NCI-H2196 treated with DMSO at 0.1 percent for 48 hours (cell line): ENCODE measurements at regions not wholly inside any gene's neighbourhood (a gene's known extent, or its start where the extent isn't known, plus 50 kb on each side); places are given as distances from the start of the nearest gene placed in this dataset.
"Not testable (repeated sequence)": the region's sequence is repeated elsewhere in the genome, so short reads cannot be mapped to it uniquely, and the experiment has no call there.

ENCODE experiments used
- DNase-seq: peaks from one replicate; lab custom pipeline; 2025; ENCODE audit not compliant: unreplicated experiment; lab: John Stamatoyannopoulos, UW

- no peak for DNase-seq
These were observed 75.5 kb downstream of the ASB1 start for GRCh38 chr2:238502088-238502810.

GRCh38 chr2:238502956-238503791 lies 76.4 kb downstream of the ASB1 start:
- DNase-seq, result no peak

GRCh38 chr2:238504181-238504931 lies 77.6 kb downstream of the ASB1 start:
- no peak for DNase-seq

- DNase-seq, result no peak
These were observed 78.6 kb downstream of the ASB1 start for GRCh38 chr2:238505119-238505891.

GRCh38 chr2:238505892-238506280 lies 79.2 kb downstream of the ASB1 start:
- no peak for DNase-seq

- no peak for DNase-seq
These were observed 79.8 kb downstream of the ASB1 start for GRCh38 chr2:238506371-238507068.

- no peak for DNase-seq
These were observed 81.1 kb downstream of the ASB1 start for GRCh38 chr2:238507836-238508235.

- no peak for DNase-seq
These were observed 82.6 kb downstream of the ASB1 start for GRCh38 chr2:238509151-238509835.

- DNase-seq, result no peak
These were observed 83.2 kb downstream of the ASB1 start for GRCh38 chr2:238509903-238510302.

GRCh38 chr2:238510911-238511613 lies 84.3 kb downstream of the ASB1 start:
- DNase-seq, result no peak

- DNase-seq, result no peak
These were observed 84.9 kb downstream of the ASB1 start for GRCh38 chr2:238511614-238511950.

GRCh38 chr2:238512247-238512867 lies 85.6 kb downstream of the ASB1 start:
- no peak for DNase-seq

GRCh38 chr2:238513346-238513745 lies 86.6 kb downstream of the ASB1 start:
- no peak for DNase-seq

GRCh38 chr2:238514024-238514423 lies 87.3 kb downstream of the ASB1 start:
- not testable (repeated sequence) for DNase-seq

- DNase-seq, result no peak
These were observed 88.7 kb downstream of the ASB1 start for GRCh38 chr2:238515377-238515776.

- no peak for DNase-seq
These were observed 90.5 kb downstream of the ASB1 start for GRCh38 chr2:238517209-238517608.

GRCh38 chr2:238518172-238518820 lies 91.6 kb downstream of the ASB1 start:
- DNase-seq, result no peak

GRCh38 chr2:238518821-238519186 lies 92.1 kb downstream of the ASB1 start:
- DNase-seq, result no peak
